Uterus (tissue), 2 donors: ENCODE measurements at regions not wholly inside any gene's neighbourhood (a gene's known extent, or its start where the extent isn't known, plus 50 kb on each side); places are given as distances from the start of the nearest gene placed in this dataset.

Experiments used
- POLR2A ChIP-seq, 2 donors: fragments of 450-650 bp; IDR thresholded peaks; one replicate each; pipeline ENCODE4 v1.6.1; 2016; ENCODE audit warnings: antibody characterized with exemption in 2 of 2, mild to moderate bottlenecking in 1 of 2, moderate library complexity in 1 of 2
- TF ChIP-seq, protein P1 (sequence below), 4 experiments: fragments of 200-600 bp in 2 of 4; fragments of 450-650 bp in 2 of 4; sonication (generic) in 2 of 4; IDR thresholded peaks; one replicate each; pipeline ENCODE4 v1.5.1; 2016 to 2019; ENCODE audit warnings: antibody characterized with exemption in 4 of 4, mild to moderate bottlenecking in 2 of 4, moderate library complexity in 1 of 4

DNA sequence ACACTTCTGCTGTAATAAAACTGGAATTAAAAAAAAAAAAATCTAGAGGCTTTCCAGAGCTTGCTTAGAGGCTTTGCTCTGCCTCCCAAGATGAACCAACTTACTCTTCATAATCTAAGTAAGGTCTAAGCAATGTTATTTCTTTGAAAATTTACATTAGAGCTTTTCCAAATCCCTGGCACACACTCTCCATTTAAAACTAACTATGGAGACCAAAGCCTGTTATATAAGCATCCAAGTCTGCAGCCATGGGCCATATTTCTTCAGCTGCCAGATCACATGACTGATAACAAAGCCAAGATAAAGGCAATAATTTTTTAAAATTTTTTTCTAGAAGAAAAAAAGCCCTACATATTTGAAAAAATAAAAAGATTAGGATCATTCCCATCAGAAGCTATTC, 55.0 kb upstream of the ARHGEF3 start:
- no peak for TF ChIP-seq POLR2A (IDR thresholded peaks at IDR 0.05)
- TF ChIP-seq, protein P1, sequence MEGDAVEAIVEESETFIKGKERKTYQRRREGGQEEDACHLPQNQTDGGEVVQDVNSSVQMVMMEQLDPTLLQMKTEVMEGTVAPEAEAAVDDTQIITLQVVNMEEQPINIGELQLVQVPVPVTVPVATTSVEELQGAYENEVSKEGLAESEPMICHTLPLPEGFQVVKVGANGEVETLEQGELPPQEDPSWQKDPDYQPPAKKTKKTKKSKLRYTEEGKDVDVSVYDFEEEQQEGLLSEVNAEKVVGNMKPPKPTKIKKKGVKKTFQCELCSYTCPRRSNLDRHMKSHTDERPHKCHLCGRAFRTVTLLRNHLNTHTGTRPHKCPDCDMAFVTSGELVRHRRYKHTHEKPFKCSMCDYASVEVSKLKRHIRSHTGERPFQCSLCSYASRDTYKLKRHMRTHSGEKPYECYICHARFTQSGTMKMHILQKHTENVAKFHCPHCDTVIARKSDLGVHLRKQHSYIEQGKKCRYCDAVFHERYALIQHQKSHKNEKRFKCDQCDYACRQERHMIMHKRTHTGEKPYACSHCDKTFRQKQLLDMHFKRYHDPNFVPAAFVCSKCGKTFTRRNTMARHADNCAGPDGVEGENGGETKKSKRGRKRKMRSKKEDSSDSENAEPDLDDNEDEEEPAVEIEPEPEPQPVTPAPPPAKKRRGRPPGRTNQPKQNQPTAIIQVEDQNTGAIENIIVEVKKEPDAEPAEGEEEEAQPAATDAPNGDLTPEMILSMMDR (IDR thresholded peaks at IDR 0.05), result no peak
